ENCODE measurements at regions not wholly inside any gene's neighbourhood (a gene's known extent, or its start where the extent isn't known, plus 50 kb on each side); places are given as distances from the start of the nearest gene placed in this dataset.

DNA sequence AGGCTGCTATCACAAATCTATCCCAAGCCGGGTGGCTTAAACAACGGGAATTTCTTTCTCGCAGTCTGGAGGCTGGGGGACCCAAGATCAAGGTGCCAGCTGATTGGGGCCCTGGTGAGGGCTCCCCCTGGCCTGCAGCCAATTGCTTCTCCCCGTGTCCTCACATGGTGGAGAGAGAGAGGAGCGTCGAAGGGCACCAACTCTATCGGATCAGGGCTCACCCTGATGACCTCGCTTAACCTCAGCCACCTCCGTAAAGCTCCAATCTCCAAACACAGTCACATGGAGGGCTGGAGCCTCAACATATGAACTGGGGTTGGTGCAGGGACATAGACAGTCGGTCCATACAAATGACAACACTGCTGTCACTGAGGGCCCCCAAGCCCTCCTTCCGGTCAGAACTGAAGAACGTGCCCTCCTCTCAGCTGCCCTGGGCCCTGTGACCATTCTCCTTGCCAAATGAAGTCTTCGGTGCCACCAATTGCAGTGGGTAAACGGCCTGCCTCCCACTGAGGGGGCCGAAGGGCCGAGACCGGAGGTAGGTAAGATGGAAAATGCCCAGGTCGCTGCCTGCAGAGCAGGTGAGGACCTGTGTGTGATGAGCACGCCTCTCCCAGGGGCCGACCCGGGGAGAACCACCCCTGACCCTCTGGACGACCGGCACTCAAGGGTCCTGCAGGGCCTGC is 211.0 kb downstream of the TOMM20 start:
- H3K4me3 ChIP-seq (replicated peaks; ENCODE audit: insufficient read depth, low read length): no peak overlapping the region

DNA sequence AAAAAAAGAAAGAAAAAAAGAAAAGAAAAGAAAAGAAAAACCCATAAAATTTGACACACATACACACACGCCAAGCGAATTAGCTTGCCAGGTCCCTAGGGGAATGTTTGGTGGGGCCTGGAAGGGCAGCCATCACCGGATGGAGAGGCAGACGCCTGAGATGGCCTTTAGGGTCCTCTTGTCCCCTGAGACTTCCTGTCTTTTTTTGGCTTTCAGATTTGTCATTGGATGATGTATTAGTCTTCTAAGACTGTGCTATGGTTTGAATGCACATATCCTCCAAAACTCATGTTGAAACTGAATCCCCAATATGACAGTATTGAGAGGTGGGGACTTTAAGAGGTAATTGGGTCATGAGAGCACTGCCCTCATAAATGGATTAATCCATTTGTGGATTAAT is 211.8 kb downstream of the TOMM20 start:
- TF ChIP-seq, protein P1, sequence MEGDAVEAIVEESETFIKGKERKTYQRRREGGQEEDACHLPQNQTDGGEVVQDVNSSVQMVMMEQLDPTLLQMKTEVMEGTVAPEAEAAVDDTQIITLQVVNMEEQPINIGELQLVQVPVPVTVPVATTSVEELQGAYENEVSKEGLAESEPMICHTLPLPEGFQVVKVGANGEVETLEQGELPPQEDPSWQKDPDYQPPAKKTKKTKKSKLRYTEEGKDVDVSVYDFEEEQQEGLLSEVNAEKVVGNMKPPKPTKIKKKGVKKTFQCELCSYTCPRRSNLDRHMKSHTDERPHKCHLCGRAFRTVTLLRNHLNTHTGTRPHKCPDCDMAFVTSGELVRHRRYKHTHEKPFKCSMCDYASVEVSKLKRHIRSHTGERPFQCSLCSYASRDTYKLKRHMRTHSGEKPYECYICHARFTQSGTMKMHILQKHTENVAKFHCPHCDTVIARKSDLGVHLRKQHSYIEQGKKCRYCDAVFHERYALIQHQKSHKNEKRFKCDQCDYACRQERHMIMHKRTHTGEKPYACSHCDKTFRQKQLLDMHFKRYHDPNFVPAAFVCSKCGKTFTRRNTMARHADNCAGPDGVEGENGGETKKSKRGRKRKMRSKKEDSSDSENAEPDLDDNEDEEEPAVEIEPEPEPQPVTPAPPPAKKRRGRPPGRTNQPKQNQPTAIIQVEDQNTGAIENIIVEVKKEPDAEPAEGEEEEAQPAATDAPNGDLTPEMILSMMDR (IDR thresholded peaks at IDR 0.05; ENCODE audit: insufficient read depth, low read length): no peak
- TF ChIP-seq, protein P2, sequence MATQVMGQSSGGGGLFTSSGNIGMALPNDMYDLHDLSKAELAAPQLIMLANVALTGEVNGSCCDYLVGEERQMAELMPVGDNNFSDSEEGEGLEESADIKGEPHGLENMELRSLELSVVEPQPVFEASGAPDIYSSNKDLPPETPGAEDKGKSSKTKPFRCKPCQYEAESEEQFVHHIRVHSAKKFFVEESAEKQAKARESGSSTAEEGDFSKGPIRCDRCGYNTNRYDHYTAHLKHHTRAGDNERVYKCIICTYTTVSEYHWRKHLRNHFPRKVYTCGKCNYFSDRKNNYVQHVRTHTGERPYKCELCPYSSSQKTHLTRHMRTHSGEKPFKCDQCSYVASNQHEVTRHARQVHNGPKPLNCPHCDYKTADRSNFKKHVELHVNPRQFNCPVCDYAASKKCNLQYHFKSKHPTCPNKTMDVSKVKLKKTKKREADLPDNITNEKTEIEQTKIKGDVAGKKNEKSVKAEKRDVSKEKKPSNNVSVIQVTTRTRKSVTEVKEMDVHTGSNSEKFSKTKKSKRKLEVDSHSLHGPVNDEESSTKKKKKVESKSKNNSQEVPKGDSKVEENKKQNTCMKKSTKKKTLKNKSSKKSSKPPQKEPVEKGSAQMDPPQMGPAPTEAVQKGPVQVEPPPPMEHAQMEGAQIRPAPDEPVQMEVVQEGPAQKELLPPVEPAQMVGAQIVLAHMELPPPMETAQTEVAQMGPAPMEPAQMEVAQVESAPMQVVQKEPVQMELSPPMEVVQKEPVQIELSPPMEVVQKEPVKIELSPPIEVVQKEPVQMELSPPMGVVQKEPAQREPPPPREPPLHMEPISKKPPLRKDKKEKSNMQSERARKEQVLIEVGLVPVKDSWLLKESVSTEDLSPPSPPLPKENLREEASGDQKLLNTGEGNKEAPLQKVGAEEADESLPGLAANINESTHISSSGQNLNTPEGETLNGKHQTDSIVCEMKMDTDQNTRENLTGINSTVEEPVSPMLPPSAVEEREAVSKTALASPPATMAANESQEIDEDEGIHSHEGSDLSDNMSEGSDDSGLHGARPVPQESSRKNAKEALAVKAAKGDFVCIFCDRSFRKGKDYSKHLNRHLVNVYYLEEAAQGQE (IDR thresholded peaks at IDR 0.05; ENCODE audit: insufficient replicate concordance, low read depth): no peak
- no peak for TF ChIP-seq POLR2AphosphoS5 (IDR thresholded peaks at IDR 0.05; ENCODE audit: low read depth)
- TF ChIP-seq GABPA (IDR thresholded peaks at IDR 0.05; ENCODE audit: low read depth): no peak
- Histone ChIP-seq H3K27me3 (ENCODE audit: insufficient read depth, poor library complexity, severe bottlenecking) (no peaks in the 10 kb centered on the region), H3K27ac (replicated peaks) (no peak overlapping the region), H3K4me3 (replicated peaks; ENCODE audit: insufficient read depth, low read length) (no peak overlapping the region)
- DNase-seq (ENCODE audit: low read depth in 1 of 2, low spot score in 1 of 2): no peak

More for the DNA sequence above, 211.0 kb downstream of the TOMM20 start:
- no peak for DNase-seq (ENCODE audit: low read depth in 1 of 2, low spot score in 1 of 2)
- no peaks in the 10 kb centered on the region for H3K27me3 ChIP-seq (ENCODE audit: insufficient read depth, poor library complexity, severe bottlenecking)
- TF ChIP-seq, protein P1 (IDR thresholded peaks at IDR 0.05; ENCODE audit: insufficient read depth, low read length): no peak
- no peak for TF ChIP-seq POLR2AphosphoS5 (IDR thresholded peaks at IDR 0.05; ENCODE audit: low read depth)
- no peak for TF ChIP-seq SPI1 (IDR thresholded peaks at IDR 0.05; ENCODE audit: borderline replicate concordance, low read depth)
- TF ChIP-seq GABPA (IDR thresholded peaks at IDR 0.05; ENCODE audit: low read depth): no peak
- TF ChIP-seq, protein P2 (IDR thresholded peaks at IDR 0.05; ENCODE audit: insufficient replicate concordance, low read depth): no peak
- H3K27ac ChIP-seq (replicated peaks): no peak overlapping the region

DNA sequence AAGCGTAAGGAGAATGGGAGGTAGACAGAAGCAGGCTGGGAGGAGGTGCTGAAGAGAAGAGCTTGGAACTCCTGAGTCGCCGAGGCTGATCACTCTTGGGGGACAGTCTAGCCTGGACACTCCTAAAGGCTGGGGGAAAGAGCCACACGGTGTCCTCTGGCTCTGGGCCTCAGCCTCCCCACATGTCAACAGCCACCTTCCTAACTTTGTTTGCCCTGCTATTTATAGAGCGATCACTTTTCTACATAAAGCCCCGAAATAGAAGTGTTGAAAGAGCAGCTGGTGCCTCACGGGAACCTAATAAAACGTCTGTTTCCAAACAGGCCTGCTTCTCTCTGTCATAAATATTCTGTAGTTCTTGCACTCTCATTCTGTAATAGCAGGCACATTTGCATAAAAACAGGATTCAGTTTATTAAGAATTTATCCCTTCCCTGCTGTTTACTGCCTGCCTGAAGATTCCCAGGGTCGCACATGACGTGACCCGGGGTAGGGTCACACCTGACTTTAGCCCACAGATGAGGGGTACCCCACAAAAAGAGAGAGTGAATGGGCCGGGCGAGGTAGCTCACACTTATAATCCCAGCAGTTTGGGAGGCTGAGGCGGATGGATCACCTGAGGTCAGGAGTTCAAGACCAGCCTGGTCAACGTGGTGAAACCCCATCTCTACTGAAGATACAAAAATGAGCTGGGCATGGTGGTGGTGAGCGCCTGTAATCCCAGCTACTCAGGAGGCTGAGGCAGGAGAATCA is 212.5 kb downstream of the TOMM20 start:
- DNase-seq (ENCODE audit: low read depth in 1 of 2, low spot score in 1 of 2): peak in 1 of 2 experiments; percentile 34
- H3K4me3 ChIP-seq (replicated peaks; ENCODE audit: insufficient read depth, low read length): no peak overlapping the region
- H3K27ac ChIP-seq (replicated peaks): no peak overlapping the region
- no peaks in the 10 kb centered on the region for H3K27me3 ChIP-seq (ENCODE audit: insufficient read depth, poor library complexity, severe bottlenecking)
- TF ChIP-seq POLR2AphosphoS5 (IDR thresholded peaks at IDR 0.05; ENCODE audit: low read depth): no peak
- TF ChIP-seq, protein P1 (IDR thresholded peaks at IDR 0.05; ENCODE audit: insufficient read depth, low read length): no peak
- TF ChIP-seq GABPA (IDR thresholded peaks at IDR 0.05; ENCODE audit: low read depth): no peak
- TF ChIP-seq, protein P2 (IDR thresholded peaks at IDR 0.05; ENCODE audit: insufficient replicate concordance, low read depth): no peak
- TF ChIP-seq SPI1 (IDR thresholded peaks at IDR 0.05; ENCODE audit: borderline replicate concordance, low read depth): no peak

All from HL-60 (cell line).